HT-29 (cell line): ENCODE measurements at regions not wholly inside any gene's neighbourhood (a gene's known extent, or its start where the extent isn't known, plus 50 kb on each side); places are given as distances from the start of the nearest gene placed in this dataset.
A peak's percentile ranks its signal among the peaks of the same experiment; 100 is the strongest.
"Not testable (repeated sequence)": the region's sequence is repeated elsewhere in the genome, so short reads cannot be mapped to it uniquely, and the experiment has no call there.

ENCODE experiments used
- DNase-seq: peaks from one replicate; pipeline ENCODE4 v3.0.0-alpha.2; 2015; ENCODE audit warnings: low spot score

- DNase-seq: no peak
These were observed 462.7 kb upstream of the ATP11B start for GRCh38 chr3:182330646-182331045.

- no peak for DNase-seq
These were observed 462.0 kb upstream of the ATP11B start for GRCh38 chr3:182331341-182331740.

- no peak for DNase-seq
These were observed 451.1 kb upstream of the ATP11B start for GRCh38 chr3:182342252-182342651.

- DNase-seq: not testable (repeated sequence)
These were observed 449.3 kb upstream of the ATP11B start for GRCh38 chr3:182344026-182344425.

GRCh38 chr3:182349051-182349450 is 444.3 kb upstream of the ATP11B start:
- no peak for DNase-seq

- DNase-seq: no peak
These were observed 443.3 kb upstream of the ATP11B start for GRCh38 chr3:182349951-182350517.

- DNase-seq: no peak
These were observed 435.4 kb upstream of the ATP11B start for GRCh38 chr3:182357928-182358327.

- peak; percentile 52 for DNase-seq
These were observed 429.0 kb upstream of the ATP11B start for GRCh38 chr3:182364323-182364722.

- DNase-seq: peak; percentile 65
These were observed 428.3 kb upstream of the ATP11B start for GRCh38 chr3:182364723-182365650.

- no peak for DNase-seq
These were observed 426.6 kb upstream of the ATP11B start for GRCh38 chr3:182366746-182367145.

GRCh38 chr3:182369861-182370260 is 423.4 kb upstream of the ATP11B start:
- no peak for DNase-seq

- peak; percentile 10 for DNase-seq
These were observed 422.4 kb upstream of the ATP11B start for GRCh38 chr3:182370949-182371348.

GRCh38 chr3:182375916-182376315 is 417.4 kb upstream of the ATP11B start:
- no peak for DNase-seq

GRCh38 chr3:182382112-182382857 is 411.0 kb upstream of the ATP11B start:
- no peak for DNase-seq

- no peak for DNase-seq
These were observed 409.1 kb upstream of the ATP11B start for GRCh38 chr3:182384221-182384620.

GRCh38 chr3:182385356-182385755 is 407.9 kb upstream of the ATP11B start:
- no peak for DNase-seq

- DNase-seq: no peak
These were observed 404.8 kb upstream of the ATP11B start for GRCh38 chr3:182388506-182388905.

GRCh38 chr3:182389071-182389815 is 404.1 kb upstream of the ATP11B start:
- DNase-seq: peak; percentile 70

- DNase-seq: no peak
These were observed 402.9 kb upstream of the ATP11B start for GRCh38 chr3:182390421-182390820.

- no peak for DNase-seq
These were observed 400.9 kb upstream of the ATP11B start for GRCh38 chr3:182392182-182392937.

GRCh38 chr3:182393151-182393550 is 400.2 kb upstream of the ATP11B start:
- DNase-seq: no peak
